ENCODE measurements at regions not wholly inside any gene's neighbourhood (a gene's known extent, or its start where the extent isn't known, plus 50 kb on each side); places are given as distances from the start of the nearest gene placed in this dataset.

- Mint-ChIP-seq H3K27ac (no peak overlapping the region), H3K27me3 (no peaks in the 10 kb centered on the region), H3K4me1 (no peaks in the 10 kb centered on the region), H3K36me3 (ENCODE audit: low read depth) (no peaks in the 10 kb centered on the region), H3K9me3 (no peaks in the 10 kb centered on the region), H3K4me3 (no peak overlapping the region)
- DNase-seq: no peak
- TF ChIP-seq CTCF (IDR thresholded peaks at IDR 0.05): no peak
- ATAC-seq (ENCODE audit: low read depth): no peak
- intact Hi-C loops (cut with micrococcal nuclease): no loop called here
- ChIA-PET POLR2A (no interaction called here), CTCF (interaction anchor here (1.3 kb wide), 1 partner anchor 11 kb away, joined by 3 read pairs; no protein-coding TSS in a partner anchor)
Observed at GRCh38 chr11:134862105-134862502, 450.1 kb upstream of the B3GAT1 start.

GRCh38 chr11:134861490-134862104, 449.6 kb upstream of the B3GAT1 start:
- Mint-ChIP-seq H3K27ac (no peak overlapping the region), H3K4me3 (no peak overlapping the region), H3K36me3 (ENCODE audit: low read depth) (no peaks in the 10 kb centered on the region), H3K27me3 (no peaks in the 10 kb centered on the region), H3K4me1 (no peaks in the 10 kb centered on the region), H3K9me3 (no peaks in the 10 kb centered on the region)
- DNase-seq: no peak
- ChIA-PET CTCF (interaction anchor here (1.3 kb wide), 1 partner anchor 11 kb away, joined by 3 read pairs; no protein-coding TSS in a partner anchor), POLR2A (no interaction called here)
- intact Hi-C loops (cut with micrococcal nuclease): no loop called here
- ATAC-seq (ENCODE audit: low read depth): no peak
- TF ChIP-seq CTCF (IDR thresholded peaks at IDR 0.05): no peak

- no peaks in the 10 kb centered on the region for H3K4me1 Mint-ChIP-seq
- ATAC-seq (ENCODE audit: low read depth): no peak
- peaks cover 3% of the 10 kb centered on the region for H3K27me3 Mint-ChIP-seq
Observed at GRCh38 chr11:134858783-134859480, 446.9 kb upstream of the B3GAT1 start.

GRCh38 chr11:134857035-134857434, 445.0 kb upstream of the B3GAT1 start:
- TF ChIP-seq CTCF (IDR thresholded peaks at IDR 0.05): no peak
- Mint-ChIP-seq H3K36me3 (ENCODE audit: low read depth) (no peaks in the 10 kb centered on the region), H3K4me1 (no peaks in the 10 kb centered on the region), H3K4me3 (no peak overlapping the region), H3K9me3 (no peaks in the 10 kb centered on the region), H3K27ac (no peak overlapping the region), H3K27me3 (peaks cover 3% of the 10 kb centered on the region)
- ChIA-PET POLR2A (no interaction called here), CTCF (no interaction called here)
- DNase-seq: no peak
- no peak for ATAC-seq (ENCODE audit: low read depth)
- intact Hi-C loops (cut with micrococcal nuclease): no loop called here

More at GRCh38 chr11:134858783-134859480, 446.9 kb upstream of the B3GAT1 start:
- Mint-ChIP-seq H3K9me3 (no peaks in the 10 kb centered on the region), H3K4me3 (no peak overlapping the region), H3K27ac (no peak overlapping the region), H3K36me3 (ENCODE audit: low read depth) (no peaks in the 10 kb centered on the region)
- intact Hi-C loops (cut with micrococcal nuclease): no loop called here
- ChIA-PET POLR2A (no interaction called here), CTCF (interaction anchor here (1.2 kb wide), 1 partner anchor 12 kb away, joined by 3 read pairs; no protein-coding TSS in a partner anchor)
- no peak for DNase-seq
- no peak for TF ChIP-seq CTCF (IDR thresholded peaks at IDR 0.05)

GRCh38 chr11:134856056-134856971, 444.3 kb upstream of the B3GAT1 start:
- no peak for ATAC-seq (ENCODE audit: low read depth)
- no peak for TF ChIP-seq CTCF (IDR thresholded peaks at IDR 0.05)
- DNase-seq: no peak
- Mint-ChIP-seq H3K27me3 (peaks cover 3% of the 10 kb centered on the region), H3K4me1 (no peaks in the 10 kb centered on the region), H3K9me3 (no peaks in the 10 kb centered on the region), H3K4me3 (no peak overlapping the region), H3K36me3 (ENCODE audit: low read depth) (no peaks in the 10 kb centered on the region), H3K27ac (no peak overlapping the region)
- intact Hi-C loops (cut with micrococcal nuclease): no loop called here
- ChIA-PET POLR2A (no interaction called here), CTCF (no interaction called here)
